GM21717 (cell line): ENCODE measurements at regions not wholly inside any gene's neighbourhood (a gene's known extent, or its start where the extent isn't known, plus 50 kb on each side); places are given as distances from the start of the nearest gene placed in this dataset.
"Not testable (repeated sequence)": the region's sequence is repeated elsewhere in the genome, so short reads cannot be mapped to it uniquely, and the experiment has no call there.

ENCODE experiments used
- ATAC-seq: cut with Tn5 transposase; IDR thresholded peaks from one replicate; pipeline ENCODE4 v1.9.1; 2021; ENCODE audit warnings: mild to moderate bottlenecking, moderate library complexity; ENCODE audit not compliant: unreplicated experiment

GRCh38 chrX:112368371-112368770 lies 285.8 kb upstream of the TRPC5 start:
- ATAC-seq = no peak

GRCh38 chrX:112367065-112367464 lies 284.5 kb upstream of the TRPC5 start:
- ATAC-seq = no peak

GRCh38 chrX:112359906-112360305 lies 277.3 kb upstream of the TRPC5 start:
- no peak for ATAC-seq

GRCh38 chrX:112355931-112356330 lies 273.4 kb upstream of the TRPC5 start:
- no peak for ATAC-seq

- ATAC-seq = no peak
These were observed 259.0 kb upstream of the TRPC5 start for GRCh38 chrX:112341598-112341997.

DNA sequence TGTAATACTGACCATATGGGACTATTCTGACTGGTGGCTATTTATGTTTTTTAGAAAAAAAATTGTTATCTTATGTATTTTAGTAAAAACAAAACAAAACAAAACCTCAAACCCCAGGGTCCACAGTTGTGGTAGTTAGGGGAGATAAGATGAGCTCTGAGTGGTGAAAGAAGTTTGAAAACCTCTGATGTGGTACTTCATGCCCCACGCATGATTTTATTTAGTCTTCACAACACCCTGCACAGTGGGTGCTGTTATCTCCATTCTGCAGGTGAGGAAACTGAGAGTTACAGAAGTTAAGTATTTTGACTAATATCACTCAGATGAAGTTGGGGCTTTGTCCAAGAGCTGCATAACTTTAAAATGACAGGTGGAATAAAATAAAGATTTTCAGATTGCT lies 230.6 kb upstream of the TRPC5 start:
- ATAC-seq = no peak

GRCh38 chrX:112306027-112306426 lies 223.5 kb upstream of the TRPC5 start:
- no peak for ATAC-seq

DNA sequence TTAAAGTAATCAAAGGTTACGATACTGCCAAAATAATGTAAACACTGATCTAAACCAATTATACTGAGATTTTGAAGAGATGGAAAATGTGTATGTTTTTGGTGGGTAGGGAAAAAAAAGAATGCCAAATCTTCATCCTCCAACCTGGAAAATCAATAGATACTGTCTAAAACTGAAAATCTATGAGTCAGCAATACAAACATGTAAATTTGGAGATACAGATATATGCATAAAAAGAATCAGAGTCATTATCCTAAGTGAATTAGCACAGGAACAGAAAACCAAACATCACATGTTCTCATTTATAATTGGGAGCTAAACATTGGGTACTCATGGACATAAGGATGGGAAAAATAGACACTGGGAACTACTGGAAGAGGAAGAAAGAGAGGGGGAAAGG lies 197.4 kb upstream of the TRPC5 start:
- no peak for ATAC-seq

GRCh38 chrX:112270991-112271390 lies 188.4 kb upstream of the TRPC5 start:
- ATAC-seq = no peak

GRCh38 chrX:112266136-112266535 lies 183.6 kb upstream of the TRPC5 start:
- ATAC-seq = no peak

DNA sequence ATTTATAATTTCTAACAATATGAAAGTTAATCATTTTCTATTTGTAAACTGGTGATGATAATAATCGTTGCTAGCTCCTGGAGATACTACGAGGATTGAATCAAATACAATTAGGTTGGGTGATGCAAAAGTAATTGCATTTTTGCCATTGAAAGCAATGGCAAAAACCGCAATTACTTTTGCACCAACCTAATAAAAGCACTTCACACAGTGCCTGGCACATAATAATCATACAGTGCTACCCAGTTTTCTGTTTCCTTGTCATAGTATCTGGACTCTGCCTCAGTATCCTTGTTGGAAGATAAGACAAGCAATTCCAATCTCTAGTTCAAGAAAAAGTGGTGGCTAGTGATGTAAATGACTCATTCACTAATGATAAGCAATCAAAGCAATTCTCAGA lies 176.8 kb upstream of the TRPC5 start:
- ATAC-seq = no peak

DNA sequence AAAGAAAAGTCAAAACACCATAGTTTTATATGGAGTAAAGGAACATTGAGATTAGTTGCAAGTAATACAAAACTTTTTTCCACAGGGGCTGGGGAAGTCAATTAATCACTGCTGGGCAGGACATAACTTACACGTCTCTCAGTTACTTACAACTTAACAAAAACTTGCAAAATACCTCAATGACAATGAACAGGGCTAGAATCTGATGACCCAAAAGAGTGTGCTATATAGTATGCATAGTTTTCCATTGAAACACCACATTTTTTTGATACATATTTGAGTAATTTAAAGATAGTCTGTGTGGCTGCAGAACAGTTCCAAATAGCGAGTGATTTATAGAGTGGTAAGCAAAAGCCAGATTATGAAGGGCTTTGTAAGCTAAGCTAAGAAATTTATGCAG lies 172.3 kb upstream of the TRPC5 start:
- ATAC-seq = no peak

DNA sequence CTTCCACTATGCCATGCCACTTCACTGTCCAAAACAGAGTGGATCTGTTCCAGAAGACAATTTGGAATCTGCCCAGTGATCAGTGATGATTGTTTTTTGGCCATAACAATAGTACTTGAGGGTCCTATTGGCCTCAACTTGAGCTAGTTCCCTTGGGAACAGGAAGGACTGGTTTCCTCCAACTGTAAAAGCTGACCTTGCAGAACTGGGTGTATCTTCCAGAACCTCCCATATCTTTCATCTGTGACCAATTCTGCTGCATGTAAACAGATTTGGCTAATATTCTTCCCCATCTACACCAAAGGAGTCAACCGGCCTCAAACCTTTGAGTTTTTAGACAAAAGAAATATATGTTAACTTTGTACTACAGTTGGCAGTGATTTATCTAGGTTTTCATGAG lies 165.1 kb upstream of the TRPC5 start:
- ATAC-seq = no peak

DNA sequence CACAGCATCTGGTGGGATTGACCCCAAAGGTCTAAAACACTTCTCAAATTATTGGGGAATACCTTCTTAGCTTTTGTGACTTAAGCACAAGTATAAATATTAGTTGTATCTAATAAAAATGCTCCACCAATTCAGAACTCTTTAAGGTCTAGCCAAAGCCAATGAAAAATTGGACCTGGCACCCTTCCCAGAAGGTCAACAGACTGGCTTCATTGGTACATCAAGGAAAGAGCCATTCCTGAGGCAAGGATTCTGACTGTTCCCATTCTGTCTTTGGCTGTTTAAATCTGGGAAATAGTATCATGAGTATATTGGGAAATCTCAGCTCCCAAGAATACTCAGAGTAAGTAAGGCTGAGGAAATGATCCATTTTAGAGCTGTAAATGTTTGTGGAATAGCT lies 153.0 kb upstream of the TRPC5 start:
- no peak for ATAC-seq

DNA sequence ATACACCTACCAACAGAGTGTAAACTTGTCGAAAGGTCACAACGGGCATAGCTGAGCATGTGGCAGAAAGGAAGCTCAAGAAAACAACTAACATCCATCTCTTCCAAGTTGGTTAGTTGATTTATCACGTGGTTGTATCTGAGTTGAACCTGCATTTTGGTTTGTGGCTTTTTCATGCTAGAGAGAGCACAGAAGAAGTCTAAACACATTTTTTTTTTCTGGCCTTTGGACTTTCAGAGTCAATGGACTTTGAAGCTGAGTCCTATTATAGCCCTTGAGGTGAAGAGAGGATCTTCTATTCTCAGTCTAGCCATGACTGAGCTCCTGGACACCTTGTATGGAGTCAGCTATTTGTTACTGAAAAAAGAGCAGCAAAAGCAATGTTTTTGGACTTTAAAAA lies 150.6 kb upstream of the TRPC5 start:
- no peak for ATAC-seq

DNA sequence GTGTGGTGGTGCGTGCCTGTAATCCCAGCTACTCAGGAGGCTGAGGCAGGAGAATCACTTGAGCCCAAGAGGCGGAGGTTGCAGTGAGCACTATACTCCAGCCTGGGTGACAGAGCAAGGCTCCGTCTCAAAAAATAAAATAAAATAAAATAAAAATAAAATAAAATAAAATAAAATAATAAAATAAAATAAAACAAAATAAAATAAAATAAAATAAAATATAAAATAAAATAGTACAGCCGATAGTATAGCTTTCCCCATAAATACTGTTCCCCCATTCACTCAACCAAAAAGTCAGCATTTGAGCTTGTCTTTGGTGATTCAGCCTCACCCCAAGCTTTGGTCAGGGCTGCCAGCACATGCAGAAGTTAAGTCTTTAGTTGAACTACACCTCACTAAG lies 144.2 kb upstream of the TRPC5 start:
- not testable (repeated sequence) for ATAC-seq

DNA sequence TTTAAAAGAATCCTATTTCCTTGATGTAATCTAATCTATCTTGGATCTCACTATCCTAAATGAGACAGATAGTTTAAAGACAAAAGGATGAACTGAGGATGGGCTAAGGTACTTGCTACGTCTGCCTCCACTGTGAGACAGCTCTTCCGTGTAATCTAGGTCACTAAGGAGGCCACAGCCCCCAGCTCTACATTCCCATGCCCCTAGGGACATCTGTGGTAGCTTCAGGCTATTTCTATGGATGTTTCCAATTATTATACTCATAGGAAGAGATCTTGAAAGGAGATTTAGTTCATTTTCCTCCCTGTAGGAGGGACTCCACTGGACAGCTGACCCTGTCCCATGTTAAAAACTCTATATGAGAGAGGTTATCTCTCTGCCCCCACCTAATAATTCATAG lies 140.8 kb upstream of the TRPC5 start:
- no peak for ATAC-seq

DNA sequence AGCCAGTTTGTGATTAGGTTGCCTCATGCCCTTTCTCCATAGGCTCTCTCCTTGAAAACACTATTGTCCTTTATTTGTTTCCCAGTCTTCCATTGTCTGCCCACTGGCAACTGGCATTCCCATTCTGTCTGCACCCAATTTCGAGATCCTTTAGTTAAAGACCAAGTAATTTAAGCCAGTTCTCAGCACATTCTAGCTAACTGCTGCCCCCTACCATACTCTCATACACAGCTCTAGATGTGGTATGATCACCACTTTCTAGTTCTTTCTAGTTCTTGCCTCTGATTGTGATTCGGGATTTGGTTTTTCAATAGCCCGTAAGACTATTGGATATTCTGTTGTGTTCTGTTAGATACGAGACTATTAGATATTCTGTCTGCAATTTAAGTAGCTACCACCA lies 135.8 kb upstream of the TRPC5 start:
- no peak for ATAC-seq

GRCh38 chrX:112211459-112211858 lies 128.9 kb upstream of the TRPC5 start:
- ATAC-seq = no peak

DNA sequence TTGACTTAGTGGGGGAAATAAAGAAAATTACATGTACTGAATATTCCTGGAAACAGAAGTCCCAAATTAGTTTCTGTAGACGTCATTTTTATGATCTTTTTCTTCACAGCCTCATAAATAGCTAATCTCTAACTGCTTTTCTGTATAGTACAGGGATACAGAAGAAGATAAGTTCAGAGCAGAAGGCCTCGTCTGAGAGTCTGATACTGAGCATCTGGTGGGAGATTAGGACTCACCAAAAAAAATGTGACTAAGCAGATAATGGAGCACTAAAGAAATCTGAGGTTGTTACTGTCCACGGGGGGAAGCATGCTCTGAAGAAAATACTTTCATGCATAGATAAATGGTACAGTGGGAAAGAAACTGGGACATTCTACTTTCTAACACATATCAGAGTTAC lies 115.3 kb upstream of the TRPC5 start:
- ATAC-seq = no peak

GRCh38 chrX:112190646-112191045 lies 108.1 kb upstream of the TRPC5 start:
- no peak for ATAC-seq

DNA sequence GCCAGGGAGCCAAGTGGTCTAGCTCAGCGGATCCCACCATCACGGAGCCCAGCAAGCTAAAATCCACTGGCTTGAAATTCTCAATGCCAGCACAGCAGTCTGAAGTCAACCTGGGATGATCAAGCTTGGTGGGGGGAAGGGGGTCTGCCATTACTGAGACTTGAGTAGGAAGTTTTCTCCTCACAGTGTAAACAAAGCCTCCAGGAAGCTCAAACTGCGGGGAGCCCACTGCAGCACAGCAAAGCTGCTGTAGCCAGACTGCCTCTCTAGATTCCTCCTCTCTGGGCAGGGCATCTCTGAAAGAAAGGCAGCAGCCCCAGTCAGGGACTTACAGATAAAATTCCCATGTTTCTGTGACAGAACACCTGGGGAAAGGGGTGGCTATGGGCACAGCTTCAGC lies 98.8 kb upstream of the TRPC5 start:
- ATAC-seq = not testable (repeated sequence)

- ATAC-seq = peak; percentile 58
These were observed 81.8 kb upstream of the TRPC5 start for GRCh38 chrX:112164420-112164819.

DNA sequence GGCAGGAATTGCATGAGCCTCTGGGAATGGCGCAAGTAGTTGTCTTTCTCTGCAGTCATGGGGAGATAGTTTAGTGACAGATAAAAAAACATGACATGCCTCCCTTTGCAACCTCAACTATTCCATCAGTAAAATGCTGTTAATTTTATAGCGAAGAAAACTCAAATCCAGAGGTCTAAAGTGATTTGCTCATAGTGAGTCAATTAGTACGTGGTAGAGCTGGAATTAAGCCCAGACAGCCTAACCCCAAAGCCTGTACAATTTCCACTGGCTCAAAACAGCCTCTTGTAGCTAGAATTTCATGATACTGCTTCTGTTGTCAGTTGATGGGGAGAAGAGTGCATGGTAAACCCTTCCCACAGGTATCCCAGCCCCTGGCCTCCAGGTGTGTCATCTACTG lies 81.3 kb upstream of the TRPC5 start:
- no peak for ATAC-seq
